ENCODE measurements at regions not wholly inside any gene's neighbourhood (a gene's known extent, or its start where the extent isn't known, plus 50 kb on each side); places are given as distances from the start of the nearest gene placed in this dataset.

DNA sequence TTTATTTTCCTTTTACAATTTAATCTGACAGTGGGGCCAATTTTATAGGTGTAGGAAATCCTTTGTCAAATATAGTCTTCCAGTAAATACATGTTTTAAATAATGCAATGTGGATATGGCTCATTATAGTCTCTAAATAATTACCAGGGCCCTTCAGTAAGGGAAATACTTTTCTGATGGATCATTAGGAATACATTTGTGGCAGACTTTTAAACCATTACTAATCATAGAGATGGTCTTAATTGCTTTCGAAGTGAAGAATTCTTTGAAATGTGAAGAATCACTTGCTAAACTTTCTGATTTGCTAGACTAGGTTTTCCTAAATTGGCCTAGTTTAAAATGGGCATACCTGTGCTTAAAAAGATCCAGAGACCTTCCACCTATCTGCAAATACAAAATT, 105.6 kb upstream of the ELL2 start:
- TF ChIP-seq JUN (IDR thresholded peaks at IDR 0.05; ENCODE audit: borderline replicate concordance, insufficient read depth, insufficient read length, low read depth) = no peak
- no peak for TF ChIP-seq POLR2A (IDR thresholded peaks at IDR 0.05; ENCODE audit: low read depth, low read length)
